HCT116 (cell line): ENCODE measurements at regions not wholly inside any gene's neighbourhood (a gene's known extent, or its start where the extent isn't known, plus 50 kb on each side); places are given as distances from the start of the nearest gene placed in this dataset.

Experiments
- ATAC-seq: fragments of 200-7000 bp; cut with Tn5 transposase; 2 replicates; pipeline ENCODE4 v1.9.1; 2020; ENCODE audit warnings: mild to moderate bottlenecking, moderate library complexity
- BruUV-seq: library from RNA; stranded (reverse); fragments of 400-500 nt; replicated peaks from 2 replicates; lab custom pipeline; 2021; lab: Mats Ljungman, UMichigan
- CTCF ChIA-PET: fragments of 300-600 bp; sonication (Branson Sonifier 250); formaldehyde crosslinking; loops from one replicate; lab custom pipeline; 2021; ENCODE audit warnings: antibody characterized with exemption; lab: Charles Lee
- POLR2A ChIA-PET: fragments of 300-600, 350-600 bp; sonication (Branson Sonifier 250); formaldehyde crosslinking; loops from one replicate; lab custom pipeline; 2021; ENCODE audit warnings: antibody characterized with exemption; lab: Charles Lee
- RAD21 ChIA-PET, 2 experiments: fragments of 300-600 bp; sonication (Branson Sonifier 250); formaldehyde crosslinking; loops; one replicate each; lab custom pipeline; 2023; ENCODE audit warnings: low total read pairs in 2 of 2; ENCODE audit not compliant: uncharacterized antibody in 2 of 2, unreplicated experiment in 2 of 2, low non-redundant PET in 1 of 2; lab: Charles Lee
- DNase-seq: peaks from one replicate; pipeline ENCODE4 v3.0.0-alpha.2; 2010; ENCODE audit warnings: low read depth, low spot score
- H2AFZ ChIP-seq: fragments of 200-600 bp; shearing (Covaris generic), sonication (generic); 2 replicates; pipeline ENCODE4 v1.6.1; 2017; ENCODE audit warnings: low read depth, mixed run types, mixed read lengths, antibody characterized with exemption, low read length; ENCODE audit not compliant: poor library complexity, severe bottlenecking
- H3K27ac ChIP-seq: 2 replicates; pipeline ENCODE4 v1.5.1; 2012; ENCODE audit warnings: low read depth, low read length
- H3K27me3 ChIP-seq: fragments of 200-600 bp; sonication (generic); 2 replicates; pipeline ENCODE4 v1.6.1; 2016; ENCODE audit warnings: mixed run types, low read length, mixed read lengths; ENCODE audit not compliant: insufficient read depth
- H3K36me3 ChIP-seq, 2 experiments: fragments of 200-500 bp in 1 of 2; fragments of 200-600 bp in 1 of 2; sonication (Bioruptor generic) in 1 of 2; sonication (generic) in 1 of 2; 2 replicates each; pipeline versions ENCODE4 v1.5.1 to v1.6.1; 2014 to 2016; ENCODE audit warnings: low read length in 2 of 2, inconsistent platforms in 1 of 2, mixed read lengths in 1 of 2, mixed run types in 1 of 2; ENCODE audit not compliant: insufficient read depth in 2 of 2, control insufficient read depth in 1 of 2
- H3K4me1 ChIP-seq, 2 experiments: fragments of 200-600 bp in 1 of 2; sonication (generic) in 1 of 2; 2 replicates each; pipeline versions ENCODE4 v1.5.1 to v1.6.1; 2012 to 2017; ENCODE audit warnings: low read length in 2 of 2, inconsistent platforms in 1 of 2, mild to moderate bottlenecking in 1 of 2, mixed read lengths in 1 of 2, mixed run types in 1 of 2, moderate library complexity in 1 of 2; ENCODE audit not compliant: insufficient read depth in 2 of 2, control insufficient read depth in 1 of 2
- H3K4me2 ChIP-seq: fragments of 200-600 bp; sonication (generic); 2 replicates; pipeline ENCODE4 v1.6.1; 2017; ENCODE audit warnings: mixed run types, low read length, mixed read lengths
- H3K4me3 ChIP-seq, 2 experiments: fragments of 200-600 bp in 1 of 2; sonication (generic) in 1 of 2; replicated peaks in 1 of 2; 2 replicates each; pipeline ENCODE4 v1.5.1; 2011 to 2016; ENCODE audit warnings: low read length in 2 of 2, control low read depth in 1 of 2, low read depth in 1 of 2, mild to moderate bottlenecking in 1 of 2, mixed read lengths in 1 of 2, mixed run types in 1 of 2
- H3K79me2 ChIP-seq: fragments of 200-600 bp; sonication (generic); 2 replicates; pipeline ENCODE4 v1.6.1; 2017; ENCODE audit warnings: mild to moderate bottlenecking, mixed run types, low read length, moderate library complexity, mixed read lengths; ENCODE audit not compliant: insufficient read depth
- H3K9ac ChIP-seq: fragments of 200-600 bp; sonication (generic); 2 replicates; pipeline ENCODE4 v1.6.1; 2016; ENCODE audit warnings: low read length, mixed read lengths
- H3K9me2 ChIP-seq: fragments of 200-600 bp; sonication (generic), shearing (Covaris generic); 2 replicates; pipeline ENCODE4 v1.6.1; 2017; ENCODE audit warnings: mixed run types, mild to moderate bottlenecking, moderate library complexity; ENCODE audit not compliant: insufficient read depth
- H3K9me3 ChIP-seq, 2 experiments: fragments of 200-500 bp in 1 of 2; fragments of 200-600 bp in 1 of 2; sonication (Bioruptor generic) in 1 of 2; sonication (generic) in 1 of 2; 2 replicates each; pipeline ENCODE4 v1.6.1; 2014 to 2017; ENCODE audit warnings: low read length in 2 of 2, mixed read lengths in 2 of 2, inconsistent platforms in 1 of 2, low read depth in 1 of 2, mild to moderate bottlenecking in 1 of 2, mixed run types in 1 of 2, moderate library complexity in 1 of 2; ENCODE audit not compliant: control insufficient read depth in 1 of 2, insufficient read depth in 1 of 2
- H4K20me1 ChIP-seq: fragments of 200-600 bp; sonication (generic), shearing (Covaris generic); 2 replicates; pipeline ENCODE4 v1.6.1; 2017; ENCODE audit warnings: mixed run types, mild to moderate bottlenecking, moderate library complexity; ENCODE audit not compliant: insufficient read depth
- ATF3 ChIP-seq: IDR thresholded peaks from 2 replicates; pipeline ENCODE4 v1.6.1; 2012
- CEBPB ChIP-seq: IDR thresholded peaks from 2 replicates; pipeline ENCODE4 v1.6.1; 2012; ENCODE audit warnings: low read depth
- EGR1 ChIP-seq: IDR thresholded peaks from 2 replicates; pipeline ENCODE4 v1.6.1; 2012; ENCODE audit warnings: low read depth
- ELF1 ChIP-seq: IDR thresholded peaks from 2 replicates; pipeline ENCODE4 v1.6.1; 2012; ENCODE audit warnings: low read depth, borderline replicate concordance
- EZH2 ChIP-seq: fragments of 200-600 bp; sonication (generic); IDR thresholded peaks from 2 replicates; pipeline ENCODE4 v1.6.1; 2017; ENCODE audit warnings: antibody characterized with exemption, mixed run types
- JUND ChIP-seq: IDR thresholded peaks from 2 replicates; pipeline ENCODE4 v1.6.1; 2012
- POLR2A ChIP-seq: IDR thresholded peaks from 2 replicates; pipeline ENCODE4 v1.7.0; 2011; ENCODE audit warnings: borderline replicate concordance; ENCODE audit not compliant: insufficient read depth, insufficient read length; ENCODE audit errors: extremely low read depth
- POLR2AphosphoS5 ChIP-seq: IDR thresholded peaks from 2 replicates; pipeline ENCODE4 v1.6.1; 2011; ENCODE audit warnings: mild to moderate bottlenecking, low read depth, low read length, moderate library complexity
- RAD21 ChIP-seq: IDR thresholded peaks from 2 replicates; pipeline ENCODE4 v1.6.1; 2012; ENCODE audit warnings: low read depth, mild to moderate bottlenecking
- SIN3A ChIP-seq: IDR thresholded peaks from 2 replicates; pipeline ENCODE4 v1.6.1; 2012; ENCODE audit warnings: low read depth
- SP1 ChIP-seq: IDR thresholded peaks from 2 replicates; pipeline ENCODE4 v1.6.1; 2012; ENCODE audit warnings: low read depth
- TCF7L2 ChIP-seq: IDR thresholded peaks from 2 replicates; pipeline ENCODE4 v1.7.0; 2011; ENCODE audit warnings: borderline replicate concordance, inconsistent platforms; ENCODE audit not compliant: insufficient read depth, insufficient read length; ENCODE audit errors: extremely low read depth
- YY1 ChIP-seq: IDR thresholded peaks from 2 replicates; pipeline ENCODE4 v1.6.1; 2011; ENCODE audit warnings: low read length, low read depth, moderate library complexity, mild to moderate bottlenecking; ENCODE audit not compliant: insufficient replicate concordance; ENCODE audit errors: extremely low read depth
- ZFX ChIP-seq: fragments of 450-650 bp; IDR thresholded peaks from 2 replicates; pipeline ENCODE4 v1.6.1; 2017
- intact Hi-C: fragments of 100-400 bp; cut with micrococcal nuclease; formaldehyde crosslinking; loops from 2 replicates; pipeline ENCODE4 v1.10.0; 2022
- TF ChIP-seq, protein P1 (sequence below), 3 experiments: fragments of 200-600 bp in 1 of 3; sonication (generic) in 1 of 3; IDR thresholded peaks in 2 of 3; conservative IDR thresholded peaks in 1 of 3; 2 replicates each; pipeline ENCODE4 v1.5.1; 2012 to 2017; ENCODE audit warnings: low read depth in 2 of 3, low read length in 2 of 3, antibody characterized with exemption in 1 of 3, borderline replicate concordance in 1 of 3, control low read depth in 1 of 3, mild to moderate bottlenecking in 1 of 3, mixed read lengths in 1 of 3, mixed run types in 1 of 3, moderate library complexity in 1 of 3; ENCODE audit not compliant: insufficient read depth in 1 of 3
- TF ChIP-seq, protein P2 (sequence below): IDR thresholded peaks from 2 replicates; pipeline ENCODE4 v1.6.1; 2012; ENCODE audit warnings: low read depth

DNA sequence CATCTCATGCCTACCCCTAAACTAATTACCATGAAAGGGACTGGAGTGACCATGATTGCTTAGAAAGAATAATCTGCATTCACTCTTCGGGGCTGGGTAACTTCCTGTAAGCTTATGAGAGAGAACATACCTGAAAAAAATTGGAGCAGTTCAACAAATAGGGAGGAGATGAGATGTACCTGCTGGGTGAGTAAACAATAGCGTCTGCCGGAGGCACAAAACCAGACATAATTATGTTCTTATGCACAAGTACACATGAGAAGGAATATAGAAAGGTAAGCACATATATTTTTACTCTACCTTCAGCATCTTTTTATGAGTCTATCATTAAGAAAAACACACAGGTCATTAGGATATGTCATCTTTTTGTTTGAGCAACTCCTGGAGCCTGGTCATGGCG, 224.6 kb upstream of the FERD3L start:
- CTCF ChIA-PET: no interaction called here

More for the DNA sequence above, 224.6 kb upstream of the FERD3L start:
- no peak overlapping the region for H3K4me2 ChIP-seq
- H4K20me1 ChIP-seq: no peaks in the 10 kb centered on the region
- H3K4me3 ChIP-seq: no peak overlapping the region
- intact Hi-C loops: no loop called here
- H2AFZ ChIP-seq: no peak overlapping the region
- ATAC-seq (no peak), DNase-seq (no peak)
- no peaks in the 10 kb centered on the region for H3K9me3 ChIP-seq
- no peaks in the 10 kb centered on the region for H3K36me3 ChIP-seq
- no peaks in the 10 kb centered on the region for H3K4me1 ChIP-seq
- ChIA-PET POLR2A (no interaction called here), RAD21 (no interaction called here)
- H3K9me2 ChIP-seq: no peaks in the 10 kb centered on the region
- H3K27ac ChIP-seq: no peak overlapping the region
- no TSS peak for BruUV-seq
- TF ChIP-seq POLR2AphosphoS5 (no peak), YY1 (no peak), TCF7L2 (no peak), EGR1 (no peak), ELF1 (no peak), POLR2A (no peak), CEBPB (no peak), SP1 (no peak), EZH2 (no peak), RAD21 (no peak), ATF3 (no peak), JUND (no peak), SIN3A (no peak), ZFX (no peak)
- TF ChIP-seq, protein P1, sequence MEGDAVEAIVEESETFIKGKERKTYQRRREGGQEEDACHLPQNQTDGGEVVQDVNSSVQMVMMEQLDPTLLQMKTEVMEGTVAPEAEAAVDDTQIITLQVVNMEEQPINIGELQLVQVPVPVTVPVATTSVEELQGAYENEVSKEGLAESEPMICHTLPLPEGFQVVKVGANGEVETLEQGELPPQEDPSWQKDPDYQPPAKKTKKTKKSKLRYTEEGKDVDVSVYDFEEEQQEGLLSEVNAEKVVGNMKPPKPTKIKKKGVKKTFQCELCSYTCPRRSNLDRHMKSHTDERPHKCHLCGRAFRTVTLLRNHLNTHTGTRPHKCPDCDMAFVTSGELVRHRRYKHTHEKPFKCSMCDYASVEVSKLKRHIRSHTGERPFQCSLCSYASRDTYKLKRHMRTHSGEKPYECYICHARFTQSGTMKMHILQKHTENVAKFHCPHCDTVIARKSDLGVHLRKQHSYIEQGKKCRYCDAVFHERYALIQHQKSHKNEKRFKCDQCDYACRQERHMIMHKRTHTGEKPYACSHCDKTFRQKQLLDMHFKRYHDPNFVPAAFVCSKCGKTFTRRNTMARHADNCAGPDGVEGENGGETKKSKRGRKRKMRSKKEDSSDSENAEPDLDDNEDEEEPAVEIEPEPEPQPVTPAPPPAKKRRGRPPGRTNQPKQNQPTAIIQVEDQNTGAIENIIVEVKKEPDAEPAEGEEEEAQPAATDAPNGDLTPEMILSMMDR (IDR thresholded peaks at IDR 0.05 in 2 of 3, conservative IDR thresholded peaks at IDR 0.05 in 1 of 3; ENCODE audit: borderline replicate concordance in 1 of 3, insufficient read depth in 1 of 3, low read depth in 2 of 3, low read length in 2 of 3): no peak
- TF ChIP-seq, protein P2, sequence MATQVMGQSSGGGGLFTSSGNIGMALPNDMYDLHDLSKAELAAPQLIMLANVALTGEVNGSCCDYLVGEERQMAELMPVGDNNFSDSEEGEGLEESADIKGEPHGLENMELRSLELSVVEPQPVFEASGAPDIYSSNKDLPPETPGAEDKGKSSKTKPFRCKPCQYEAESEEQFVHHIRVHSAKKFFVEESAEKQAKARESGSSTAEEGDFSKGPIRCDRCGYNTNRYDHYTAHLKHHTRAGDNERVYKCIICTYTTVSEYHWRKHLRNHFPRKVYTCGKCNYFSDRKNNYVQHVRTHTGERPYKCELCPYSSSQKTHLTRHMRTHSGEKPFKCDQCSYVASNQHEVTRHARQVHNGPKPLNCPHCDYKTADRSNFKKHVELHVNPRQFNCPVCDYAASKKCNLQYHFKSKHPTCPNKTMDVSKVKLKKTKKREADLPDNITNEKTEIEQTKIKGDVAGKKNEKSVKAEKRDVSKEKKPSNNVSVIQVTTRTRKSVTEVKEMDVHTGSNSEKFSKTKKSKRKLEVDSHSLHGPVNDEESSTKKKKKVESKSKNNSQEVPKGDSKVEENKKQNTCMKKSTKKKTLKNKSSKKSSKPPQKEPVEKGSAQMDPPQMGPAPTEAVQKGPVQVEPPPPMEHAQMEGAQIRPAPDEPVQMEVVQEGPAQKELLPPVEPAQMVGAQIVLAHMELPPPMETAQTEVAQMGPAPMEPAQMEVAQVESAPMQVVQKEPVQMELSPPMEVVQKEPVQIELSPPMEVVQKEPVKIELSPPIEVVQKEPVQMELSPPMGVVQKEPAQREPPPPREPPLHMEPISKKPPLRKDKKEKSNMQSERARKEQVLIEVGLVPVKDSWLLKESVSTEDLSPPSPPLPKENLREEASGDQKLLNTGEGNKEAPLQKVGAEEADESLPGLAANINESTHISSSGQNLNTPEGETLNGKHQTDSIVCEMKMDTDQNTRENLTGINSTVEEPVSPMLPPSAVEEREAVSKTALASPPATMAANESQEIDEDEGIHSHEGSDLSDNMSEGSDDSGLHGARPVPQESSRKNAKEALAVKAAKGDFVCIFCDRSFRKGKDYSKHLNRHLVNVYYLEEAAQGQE: no peak
- no peak overlapping the region for H3K9ac ChIP-seq
- H3K27me3 ChIP-seq: no peaks in the 10 kb centered on the region
- H3K79me2 ChIP-seq: no peaks in the 10 kb centered on the region
